A673 (cell line): ENCODE measurements at regions not wholly inside any gene's neighbourhood (a gene's known extent, or its start where the extent isn't known, plus 50 kb on each side); places are given as distances from the start of the nearest gene placed in this dataset.

Experiments used
- BruUV-seq: library from RNA; stranded (reverse); fragments of 400-500 nt; replicated peaks from 2 replicates; lab custom pipeline; 2021; lab: Mats Ljungman, UMichigan
- CTCF ChIA-PET: fragments of 300-600 bp; sonication (Branson Sonifier 250); formaldehyde crosslinking; loops from one replicate; lab custom pipeline; 2022; ENCODE audit warnings: antibody characterized with exemption; lab: Charles Lee
- POLR2A ChIA-PET: fragments of 300-600 bp; sonication (Branson Sonifier 250); formaldehyde crosslinking; loops from one replicate; lab custom pipeline; 2022; ENCODE audit warnings: antibody characterized with exemption; ENCODE audit not compliant: low non-redundant PET; lab: Charles Lee
- DNase-seq: peaks from one replicate; pipeline ENCODE4 v3.0.0-alpha.2; 2015; ENCODE audit warnings: low spot score
- H3K27ac ChIP-seq: fragments of 200-600 bp; sonication (generic); 2 replicates; pipeline ENCODE4 v1.5.1; 2016; ENCODE audit warnings: mixed run types, low read depth, mild to moderate bottlenecking, mixed read lengths, antibody characterized with exemption, low read length; ENCODE audit not compliant: poor library complexity, severe bottlenecking
- H3K27me3 ChIP-seq: fragments of 200-600 bp; sonication (generic); replicated peaks from 2 replicates; pipeline ENCODE4 v1.6.1; 2017; ENCODE audit warnings: mixed run types, low read depth, mild to moderate bottlenecking, mixed read lengths, antibody characterized with exemption, low read length; ENCODE audit not compliant: insufficient read depth, poor library complexity
- H3K36me3 ChIP-seq: fragments of 200-600 bp; sonication (generic); 2 replicates; pipeline ENCODE4 v1.6.1; 2016; ENCODE audit warnings: mixed run types, mild to moderate bottlenecking, mixed read lengths, antibody characterized with exemption, low read length; ENCODE audit not compliant: insufficient read depth, poor library complexity, severe bottlenecking
- H3K4me1 ChIP-seq: fragments of 200-600 bp; sonication (generic); 2 replicates; pipeline ENCODE4 v1.6.1; 2017; ENCODE audit warnings: mixed run types, mild to moderate bottlenecking, mixed read lengths, antibody characterized with exemption, low read length; ENCODE audit not compliant: insufficient read depth, poor library complexity, severe bottlenecking
- H3K4me3 ChIP-seq: fragments of 200-600 bp; sonication (generic); 2 replicates; pipeline ENCODE4 v1.5.1; 2016; ENCODE audit warnings: low read depth, mixed run types, mild to moderate bottlenecking, mixed read lengths, low read length; ENCODE audit not compliant: poor library complexity, severe bottlenecking
- H3K9me3 ChIP-seq: fragments of 200-600 bp; sonication (generic); 2 replicates; pipeline ENCODE4 v1.6.1; 2016; ENCODE audit warnings: mixed run types, low read depth, mild to moderate bottlenecking, mixed read lengths, antibody characterized with exemption, low read length; ENCODE audit not compliant: poor library complexity, severe bottlenecking
- EZH2 ChIP-seq: fragments of 200-600 bp; sonication (generic); IDR thresholded peaks from 2 replicates; pipeline ENCODE4 v1.6.1; 2017; ENCODE audit warnings: borderline replicate concordance, low read depth, mild to moderate bottlenecking, mixed read lengths, antibody characterized with exemption, low read length; ENCODE audit not compliant: poor library complexity, severe bottlenecking
- intact Hi-C: fragments of 100-400 bp; cut with micrococcal nuclease; formaldehyde crosslinking; loops from one replicate; pipeline ENCODE4 v1.10.0; 2022; ENCODE audit not compliant: unreplicated experiment
- TF ChIP-seq, protein P1 (sequence below): fragments of 300-800, 200-600 bp; sonication (generic); conservative IDR thresholded peaks from 2 replicates; pipeline ENCODE4 v1.5.1; 2017; ENCODE audit warnings: low read depth, mild to moderate bottlenecking, antibody characterized with exemption, low read length, moderate library complexity, mixed read lengths

- peaks cover 11% of the 10 kb centered on the region for H3K4me1 ChIP-seq
- ChIA-PET POLR2A (no interaction called here), CTCF (no interaction called here)
- no peak overlapping the region for H3K27ac ChIP-seq
- H3K36me3 ChIP-seq, result no peaks in the 10 kb centered on the region
- no peaks in the 10 kb centered on the region for H3K9me3 ChIP-seq
- DNase-seq, result peak; percentile 58
- intact Hi-C loops, result loop anchor here (10.0 kb wide), 1 partner anchor 64 kb away; no protein-coding TSS in a partner anchor
- TF ChIP-seq EZH2, result no peak
- TF ChIP-seq, protein P1, sequence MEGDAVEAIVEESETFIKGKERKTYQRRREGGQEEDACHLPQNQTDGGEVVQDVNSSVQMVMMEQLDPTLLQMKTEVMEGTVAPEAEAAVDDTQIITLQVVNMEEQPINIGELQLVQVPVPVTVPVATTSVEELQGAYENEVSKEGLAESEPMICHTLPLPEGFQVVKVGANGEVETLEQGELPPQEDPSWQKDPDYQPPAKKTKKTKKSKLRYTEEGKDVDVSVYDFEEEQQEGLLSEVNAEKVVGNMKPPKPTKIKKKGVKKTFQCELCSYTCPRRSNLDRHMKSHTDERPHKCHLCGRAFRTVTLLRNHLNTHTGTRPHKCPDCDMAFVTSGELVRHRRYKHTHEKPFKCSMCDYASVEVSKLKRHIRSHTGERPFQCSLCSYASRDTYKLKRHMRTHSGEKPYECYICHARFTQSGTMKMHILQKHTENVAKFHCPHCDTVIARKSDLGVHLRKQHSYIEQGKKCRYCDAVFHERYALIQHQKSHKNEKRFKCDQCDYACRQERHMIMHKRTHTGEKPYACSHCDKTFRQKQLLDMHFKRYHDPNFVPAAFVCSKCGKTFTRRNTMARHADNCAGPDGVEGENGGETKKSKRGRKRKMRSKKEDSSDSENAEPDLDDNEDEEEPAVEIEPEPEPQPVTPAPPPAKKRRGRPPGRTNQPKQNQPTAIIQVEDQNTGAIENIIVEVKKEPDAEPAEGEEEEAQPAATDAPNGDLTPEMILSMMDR, result no peak
- H3K4me3 ChIP-seq, result no peak overlapping the region
- H3K27me3 ChIP-seq, result no peaks in the 10 kb centered on the region
- BruUV-seq, result no TSS peak
These were observed 245.5 kb downstream of the SMARCA2 start for GRCh38 chr9:2260417-2261306.

DNA sequence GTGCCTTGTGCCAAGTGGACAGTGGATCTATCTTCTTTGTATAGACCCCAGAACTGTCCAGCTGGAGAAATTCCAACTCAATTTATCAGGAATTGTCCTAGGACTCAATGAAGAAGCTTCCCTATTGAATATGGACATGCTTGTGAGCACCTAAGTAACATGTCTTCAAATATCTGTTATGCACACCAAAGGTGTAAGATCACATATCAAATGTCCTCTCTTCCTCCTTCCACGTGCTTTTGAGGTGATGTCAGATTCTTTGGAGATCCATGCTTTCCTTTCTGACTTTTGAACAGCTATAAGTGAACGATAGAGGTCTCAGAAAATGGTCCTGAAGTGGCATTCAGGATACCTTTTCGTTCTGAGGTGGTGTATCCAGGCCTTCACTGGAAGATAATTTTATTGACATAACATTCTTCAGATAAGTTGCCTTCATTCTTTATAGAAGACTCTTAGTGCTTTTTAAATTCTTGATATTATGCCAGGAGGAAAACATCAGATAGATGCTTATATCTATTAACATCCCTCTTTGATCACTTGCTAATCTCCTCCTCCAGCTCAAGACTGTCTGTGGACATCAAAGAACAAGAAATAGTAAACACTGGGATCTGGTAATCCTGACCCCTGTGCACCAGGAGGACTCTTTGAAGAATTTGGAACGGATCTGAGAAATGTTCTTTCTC is 246.4 kb downstream of the SMARCA2 start:
- ChIA-PET CTCF (no interaction called here), POLR2A (no interaction called here)
- no peak overlapping the region for H3K4me3 ChIP-seq
- peaks cover 11% of the 10 kb centered on the region for H3K4me1 ChIP-seq
- intact Hi-C loops, result loop anchor here (10.0 kb wide), 1 partner anchor 63 kb away; no protein-coding TSS in a partner anchor
- BruUV-seq, result no TSS peak
- no peaks in the 10 kb centered on the region for H3K36me3 ChIP-seq
- H3K27ac ChIP-seq, result no peak overlapping the region
- no peak for DNase-seq
- H3K9me3 ChIP-seq, result no peaks in the 10 kb centered on the region
- H3K27me3 ChIP-seq, result no peaks in the 10 kb centered on the region
- TF ChIP-seq, protein P1, result no peak
- no peak for TF ChIP-seq EZH2

- no peaks in the 10 kb centered on the region for H3K27me3 ChIP-seq
- ChIA-PET POLR2A (no interaction called here), CTCF (no interaction called here)
- no peaks in the 10 kb centered on the region for H3K36me3 ChIP-seq
- TF ChIP-seq EZH2, result no peak
- intact Hi-C loops, result loop anchor here (10.0 kb wide), 1 partner anchor 62 kb away; no protein-coding TSS in a partner anchor
- no peaks in the 10 kb centered on the region for H3K9me3 ChIP-seq
- BruUV-seq, result no TSS peak
- H3K4me1 ChIP-seq, result peaks cover 11% of the 10 kb centered on the region
- no peak overlapping the region for H3K4me3 ChIP-seq
- DNase-seq, result no peak
- H3K27ac ChIP-seq, result no peak overlapping the region
These were observed 247.4 kb downstream of the SMARCA2 start for GRCh38 chr9:2262386-2263071.
